PC-9 (cell line): ENCODE measurements at regions not wholly inside any gene's neighbourhood (a gene's known extent, or its start where the extent isn't known, plus 50 kb on each side); places are given as distances from the start of the nearest gene placed in this dataset.

ENCODE experiments used
- CTCF ChIP-seq: fragments of 200-600 bp; sonication (generic); conservative IDR thresholded peaks from 2 replicates; pipeline ENCODE4 v1.6.1; 2017; ENCODE audit warnings: mixed run types, antibody characterized with exemption, mild to moderate bottlenecking, moderate library complexity
- EZH2 ChIP-seq: fragments of 200-600 bp; sonication (generic); IDR thresholded peaks from 2 replicates; pipeline ENCODE4 v1.8.0; 2017; ENCODE audit warnings: antibody characterized with exemption, low read depth

GRCh38 chr12:68530965-68531364, 79.7 kb upstream of the RAP1B start:
- TF ChIP-seq CTCF: no peak
- no peak for TF ChIP-seq EZH2
